ENCODE measurements at regions not wholly inside any gene's neighbourhood (a gene's known extent, or its start where the extent isn't known, plus 50 kb on each side); places are given as distances from the start of the nearest gene placed in this dataset.

DNA sequence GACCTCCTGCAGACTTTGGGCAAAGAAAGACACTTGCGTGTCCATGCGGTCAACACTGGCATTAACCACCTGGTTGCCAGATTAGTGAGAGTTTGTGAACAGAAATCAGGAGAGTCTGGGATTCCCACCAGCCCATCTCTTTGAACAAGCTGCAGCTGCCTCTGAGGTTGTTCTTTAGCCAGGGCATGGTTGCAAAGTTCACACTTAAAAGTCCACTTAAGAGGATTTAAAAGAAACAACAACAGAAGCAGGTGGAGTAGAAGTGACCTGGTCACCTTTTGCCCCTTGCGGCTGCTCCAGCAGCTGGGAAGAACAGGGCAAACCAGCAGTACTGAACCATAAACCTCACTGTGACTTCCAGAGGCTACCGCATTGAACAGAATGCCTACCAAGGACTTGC is 97.3 kb downstream of the FOXB1 start:
- H2AFZ ChIP-seq (ENCODE audit: low read depth, low read length) = no peak overlapping the region
- no peaks in the 10 kb centered on the region for H3K79me2 ChIP-seq (ENCODE audit: insufficient read depth, low read length)
- H3K9me3 ChIP-seq (ENCODE audit: insufficient read depth, low read length, severe bottlenecking) = peaks cover 4% of the 10 kb centered on the region
- H3K4me2 ChIP-seq (ENCODE audit: insufficient read depth, low read length) = no peak overlapping the region
- ATAC-seq (ENCODE audit: insufficient read depth, low read depth) (no peak), DNase-seq (no peak)
- H4K20me1 ChIP-seq (ENCODE audit: insufficient read depth, low read length) = no peaks in the 10 kb centered on the region
- no peak overlapping the region for H3K9ac ChIP-seq (ENCODE audit: low read depth, low read length)
- H3K4me1 ChIP-seq (ENCODE audit: insufficient read depth, low read length) = no peaks in the 10 kb centered on the region
- H3K4me3 ChIP-seq (ENCODE audit: low read depth in 1 of 2, low read length in 2 of 2) = no peak overlapping the region
- H3K36me3 ChIP-seq (ENCODE audit: insufficient read depth, low read length) = no peaks in the 10 kb centered on the region
- no peaks in the 10 kb centered on the region for H3K27me3 ChIP-seq (ENCODE audit: insufficient read depth, low read length, poor library complexity)
- TF ChIP-seq CTCF (IDR thresholded peaks at IDR 0.05; ENCODE audit: borderline replicate concordance, extremely low read depth, low read length, poor library complexity, severe bottlenecking) (no peak), EZH2 (IDR thresholded peaks at IDR 0.05; ENCODE audit: borderline replicate concordance, low read depth, low read length, severe bottlenecking) (no peak)
- no peak overlapping the region for H3K27ac ChIP-seq (ENCODE audit: low read length)

GRCh38 chr15:60102748-60103147 is 98.6 kb downstream of the FOXB1 start:
- Histone ChIP-seq H3K36me3 (ENCODE audit: insufficient read depth, low read length) (no peaks in the 10 kb centered on the region), H3K9ac (ENCODE audit: low read depth, low read length) (no peak overlapping the region), H3K4me1 (ENCODE audit: insufficient read depth, low read length) (no peaks in the 10 kb centered on the region), H3K9me3 (ENCODE audit: insufficient read depth, low read length, severe bottlenecking) (no peaks in the 10 kb centered on the region), H3K27ac (ENCODE audit: low read length) (no peak overlapping the region), H3K4me2 (ENCODE audit: insufficient read depth, low read length) (no peak overlapping the region), H2AFZ (ENCODE audit: low read depth, low read length) (no peak overlapping the region), H3K79me2 (ENCODE audit: insufficient read depth, low read length) (no peaks in the 10 kb centered on the region), H3K27me3 (ENCODE audit: insufficient read depth, low read length, poor library complexity) (no peaks in the 10 kb centered on the region), H4K20me1 (ENCODE audit: insufficient read depth, low read length) (no peaks in the 10 kb centered on the region), H3K4me3 (ENCODE audit: low read depth in 1 of 2, low read length in 2 of 2) (no peak overlapping the region)
- ATAC-seq (ENCODE audit: insufficient read depth, low read depth) = no peak
- TF ChIP-seq CTCF (IDR thresholded peaks at IDR 0.05; ENCODE audit: borderline replicate concordance, extremely low read depth, low read length, poor library complexity, severe bottlenecking) (no peak), EZH2 (IDR thresholded peaks at IDR 0.05; ENCODE audit: borderline replicate concordance, low read depth, low read length, severe bottlenecking) (no peak)
- no peak for DNase-seq

GRCh38 chr15:60110909-60111308 is 106.8 kb downstream of the FOXB1 start:
- ATAC-seq (ENCODE audit: insufficient read depth, low read depth) (no peak), DNase-seq (no peak)
- Histone ChIP-seq H3K9me3 (ENCODE audit: insufficient read depth, low read length, severe bottlenecking) (no peaks in the 10 kb centered on the region), H3K4me1 (ENCODE audit: insufficient read depth, low read length) (no peaks in the 10 kb centered on the region), H4K20me1 (ENCODE audit: insufficient read depth, low read length) (no peaks in the 10 kb centered on the region), H3K4me3 (ENCODE audit: low read depth in 1 of 2, low read length in 2 of 2) (no peak overlapping the region), H3K27me3 (ENCODE audit: insufficient read depth, low read length, poor library complexity) (no peaks in the 10 kb centered on the region), H2AFZ (ENCODE audit: low read depth, low read length) (no peak overlapping the region), H3K27ac (ENCODE audit: low read length) (no peak overlapping the region), H3K79me2 (ENCODE audit: insufficient read depth, low read length) (no peaks in the 10 kb centered on the region), H3K9ac (ENCODE audit: low read depth, low read length) (no peak overlapping the region), H3K36me3 (ENCODE audit: insufficient read depth, low read length) (no peaks in the 10 kb centered on the region), H3K4me2 (ENCODE audit: insufficient read depth, low read length) (no peak overlapping the region)
- TF ChIP-seq EZH2 (IDR thresholded peaks at IDR 0.05; ENCODE audit: borderline replicate concordance, low read depth, low read length, severe bottlenecking) = no peak
- TF ChIP-seq CTCF (IDR thresholded peaks at IDR 0.05; ENCODE audit: borderline replicate concordance, extremely low read depth, low read length, poor library complexity, severe bottlenecking) = no peak
